Activated CD8-positive, alpha-beta memory T cell treated with anti-CD3 and anti-CD28 coated beads, Interleukin-2, amount 50 U/mL, for 48 hours (primary cell): ENCODE measurements at regions not wholly inside any gene's neighbourhood (a gene's known extent, or its start where the extent isn't known, plus 50 kb on each side); places are given as distances from the start of the nearest gene placed in this dataset.
"Not testable (repeated sequence)": the region's sequence is repeated elsewhere in the genome, so short reads cannot be mapped to it uniquely, and the experiment has no call there.

Source experiments
- DNase-seq: peaks from one replicate; pipeline ENCODE4 v3.0.0-alpha.2; 2020

DNA sequence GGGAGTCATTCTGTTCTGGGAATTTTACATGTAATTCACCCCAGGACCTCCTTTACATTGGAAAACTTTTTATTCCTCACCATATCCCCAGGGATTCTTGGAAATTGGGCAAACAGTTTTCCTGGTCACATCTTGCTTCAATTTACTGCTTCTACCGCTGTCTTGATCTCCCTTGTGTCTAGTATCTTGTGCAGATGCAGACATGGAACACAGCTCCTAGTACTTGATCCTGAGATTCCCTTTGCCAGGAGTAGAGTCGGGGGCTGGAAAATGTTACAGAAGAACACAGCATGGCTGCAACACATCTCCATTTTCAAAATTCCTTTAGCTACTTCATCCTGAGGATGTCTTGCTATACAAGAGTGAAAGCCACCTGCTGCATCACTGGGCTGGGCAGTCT is 472.8 kb downstream of the PLCL1 start:
- no peak for DNase-seq

DNA sequence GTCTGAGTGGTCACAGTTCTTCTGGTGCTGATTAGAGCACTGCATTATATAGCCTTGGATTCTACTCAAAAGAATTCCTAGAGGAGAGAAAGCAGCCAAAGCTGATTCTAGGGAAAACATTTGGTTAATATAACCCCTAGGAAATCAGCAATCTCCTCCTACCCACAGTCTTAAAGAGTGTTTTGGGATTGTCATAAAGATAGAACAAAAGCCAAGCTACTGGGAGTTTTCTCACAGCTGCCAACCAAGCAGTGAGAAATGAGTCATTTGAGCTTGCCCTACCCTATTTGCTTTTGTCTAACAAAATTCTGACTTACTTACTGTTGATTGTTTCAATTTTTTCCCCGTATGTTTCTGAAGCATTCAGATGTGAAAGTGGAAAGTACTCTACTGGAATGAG is 469.3 kb downstream of the PLCL1 start:
- no peak for DNase-seq

DNA sequence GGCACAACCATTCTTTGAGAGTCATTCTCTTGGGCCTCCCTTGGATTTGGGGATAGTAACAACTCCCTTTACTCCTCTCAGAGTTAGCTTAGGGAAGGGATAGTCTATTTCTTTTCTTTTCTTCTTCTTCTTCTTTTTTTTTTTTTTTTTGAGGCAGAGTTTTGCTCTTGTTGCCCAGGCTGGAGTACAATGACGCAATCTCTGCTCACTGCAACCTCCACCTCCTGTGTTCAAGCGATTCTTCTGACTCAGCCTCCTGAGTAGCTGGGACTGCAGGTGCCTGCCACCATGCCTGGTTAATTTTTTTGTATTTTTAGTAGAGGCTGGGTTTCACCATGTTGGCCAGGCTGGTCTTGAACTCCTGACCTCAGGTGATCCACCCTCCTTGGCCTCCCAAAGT is 465.8 kb downstream of the PLCL1 start:
- DNase-seq, result not testable (repeated sequence)

DNA sequence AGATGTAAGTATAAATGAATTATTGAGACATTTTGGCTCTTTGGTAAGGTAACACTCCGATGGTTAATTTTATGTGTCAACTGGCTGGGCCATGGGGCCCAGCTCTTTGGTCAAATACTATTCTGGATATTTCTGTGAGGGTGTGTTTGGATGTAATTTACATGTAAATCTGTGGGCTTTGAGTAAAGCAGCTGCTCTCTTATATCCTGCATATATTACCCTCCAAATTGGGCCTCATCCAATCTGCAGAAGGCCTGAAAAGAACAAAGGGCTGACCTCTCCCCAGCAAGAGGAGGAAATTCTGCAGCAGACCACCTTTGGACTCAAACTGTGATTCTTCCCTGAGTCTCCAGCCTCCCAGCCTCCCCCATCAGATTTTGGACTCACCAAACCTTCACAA is 464.1 kb downstream of the PLCL1 start:
- no peak for DNase-seq

DNA sequence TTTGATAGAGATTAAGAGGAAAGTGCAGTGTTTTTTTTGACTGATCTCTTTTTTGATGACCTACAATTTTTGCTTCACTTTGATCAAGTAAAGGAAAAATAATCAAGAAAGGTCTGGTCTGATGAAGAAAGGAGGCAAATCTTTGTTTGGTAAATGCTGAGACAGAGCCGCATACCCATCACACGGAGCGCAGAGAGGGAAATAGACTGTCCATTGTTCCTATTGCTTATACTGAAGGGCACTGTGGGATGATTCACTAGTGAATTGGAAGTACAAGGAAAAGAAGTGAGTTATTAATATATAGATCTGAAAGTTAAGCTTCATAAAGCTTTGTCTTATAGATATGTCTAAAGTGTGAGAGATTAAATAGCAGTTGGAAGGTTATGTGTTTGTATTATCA is 455.1 kb downstream of the PLCL1 start:
- no peak for DNase-seq

DNA sequence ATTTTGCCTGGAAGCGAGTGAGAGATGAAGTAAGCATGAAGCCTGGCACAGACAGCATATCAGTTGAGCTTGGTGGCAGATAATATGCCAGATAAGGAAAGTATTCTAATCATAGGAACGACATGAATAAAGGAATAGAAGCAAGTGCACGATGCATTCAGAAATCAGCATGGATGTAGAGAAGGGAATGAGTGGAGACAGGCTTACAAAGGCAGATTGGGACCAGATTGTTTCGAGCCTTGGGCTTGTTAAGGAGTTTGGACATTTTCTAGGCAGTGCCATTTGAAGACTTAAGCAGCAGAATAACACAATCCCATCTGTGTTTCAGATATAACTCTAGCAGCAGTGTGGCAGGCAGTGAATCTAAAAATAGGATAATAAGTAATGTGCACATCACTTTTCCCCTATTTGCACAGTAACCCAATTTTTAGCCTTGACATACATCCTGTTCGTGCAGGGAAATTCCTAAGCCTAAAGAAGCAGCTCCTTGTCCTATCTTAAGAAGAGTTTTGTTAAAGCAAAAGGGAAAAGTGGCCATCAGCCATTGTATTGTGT is 450.2 kb downstream of the PLCL1 start:
- DNase-seq, result no peak

DNA sequence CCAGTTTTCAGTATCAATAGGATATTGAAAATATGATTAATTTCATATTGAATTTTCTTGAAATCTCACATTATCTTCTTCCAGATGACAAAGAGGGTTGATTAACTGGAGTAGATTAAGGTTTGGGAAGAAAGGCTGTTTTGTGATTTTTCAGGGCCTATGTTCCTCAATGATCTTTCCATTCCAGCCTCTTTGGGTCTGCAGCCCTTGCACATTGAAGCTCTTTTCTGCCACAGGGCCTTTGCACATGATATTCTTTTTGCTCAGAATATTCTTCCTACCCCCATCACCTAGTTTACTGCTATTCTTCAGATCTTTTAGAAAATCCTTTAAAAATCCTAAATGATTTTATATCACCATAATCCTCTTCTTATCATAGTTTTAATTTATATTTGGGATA is 449.6 kb downstream of the PLCL1 start:
- no peak for DNase-seq

DNA sequence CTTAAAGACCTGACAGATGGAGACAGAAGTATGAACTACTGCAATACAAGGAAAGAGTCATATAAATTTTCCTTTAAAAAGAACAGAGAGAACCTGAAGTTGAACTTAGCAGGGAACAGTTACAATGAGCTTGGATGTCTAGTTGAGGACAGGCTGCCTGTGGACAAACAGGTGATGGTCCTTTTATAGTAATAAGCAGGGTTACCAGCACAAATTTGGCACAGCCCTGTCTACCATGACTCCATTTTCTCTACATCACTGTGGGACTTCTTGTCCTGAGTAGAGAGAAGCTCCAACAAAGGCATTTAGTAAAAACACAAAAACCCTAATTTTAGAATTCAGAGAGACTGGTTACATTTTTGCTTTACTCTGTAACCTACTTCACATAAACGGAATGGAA is 448.1 kb downstream of the PLCL1 start:
- no peak for DNase-seq

DNA sequence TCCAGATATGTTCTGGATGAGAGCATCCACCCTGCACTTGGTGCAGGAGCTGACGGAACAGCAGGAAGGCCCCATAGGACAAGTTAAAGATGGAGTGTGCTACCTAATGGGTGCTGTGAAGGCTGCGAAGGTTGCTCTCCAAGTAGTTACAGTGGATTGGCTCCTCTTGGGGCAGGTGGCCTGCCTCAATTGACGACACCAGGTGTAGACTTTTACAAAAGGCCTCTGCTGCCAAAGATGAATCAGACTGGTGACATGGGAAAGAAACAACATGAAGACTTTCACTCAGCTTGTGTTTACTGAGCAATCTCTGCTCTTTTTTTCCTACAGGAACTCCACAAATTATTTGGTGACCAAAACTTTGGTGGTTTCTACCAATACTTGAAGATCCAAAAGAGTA is 437.7 kb downstream of the PLCL1 start:
- DNase-seq, result no peak

DNA sequence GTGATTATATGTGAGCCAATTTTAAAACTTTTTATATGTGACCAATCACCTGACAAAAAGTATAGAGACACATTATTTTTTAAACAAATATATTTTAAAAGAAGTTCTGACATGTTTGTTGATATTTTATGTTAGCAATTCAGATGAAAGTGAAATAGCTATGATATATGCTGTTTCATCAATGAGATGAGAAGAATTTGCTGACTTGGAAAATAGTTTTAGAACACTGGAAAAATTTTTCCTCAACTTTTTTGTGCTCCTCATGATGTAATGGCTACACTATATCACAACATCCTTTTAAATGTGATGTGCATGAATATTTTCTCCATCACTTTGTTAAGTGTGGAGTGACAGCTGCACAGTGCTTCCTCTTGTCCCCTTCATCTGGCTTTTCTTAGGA is 434.0 kb downstream of the PLCL1 start:
- DNase-seq, result no peak

DNA sequence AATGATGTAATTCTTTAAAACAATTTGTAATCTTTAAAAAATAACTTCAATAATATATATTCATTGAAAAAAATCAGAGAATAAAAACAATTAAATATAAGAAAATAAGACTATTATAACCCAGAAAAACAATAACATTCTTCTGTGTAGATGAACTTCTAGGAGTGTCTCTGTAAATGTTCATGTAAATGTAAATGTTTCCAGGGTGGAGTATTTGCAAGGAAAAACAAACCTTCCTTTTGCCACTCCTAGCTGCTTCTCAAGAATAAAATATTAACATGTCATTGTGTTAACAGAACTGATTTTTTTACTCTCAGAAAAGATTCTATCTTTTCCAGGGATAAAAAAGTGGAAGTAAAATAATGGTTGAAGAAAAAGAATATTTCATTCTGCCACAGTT is 431.9 kb downstream of the PLCL1 start:
- no peak for DNase-seq

DNA sequence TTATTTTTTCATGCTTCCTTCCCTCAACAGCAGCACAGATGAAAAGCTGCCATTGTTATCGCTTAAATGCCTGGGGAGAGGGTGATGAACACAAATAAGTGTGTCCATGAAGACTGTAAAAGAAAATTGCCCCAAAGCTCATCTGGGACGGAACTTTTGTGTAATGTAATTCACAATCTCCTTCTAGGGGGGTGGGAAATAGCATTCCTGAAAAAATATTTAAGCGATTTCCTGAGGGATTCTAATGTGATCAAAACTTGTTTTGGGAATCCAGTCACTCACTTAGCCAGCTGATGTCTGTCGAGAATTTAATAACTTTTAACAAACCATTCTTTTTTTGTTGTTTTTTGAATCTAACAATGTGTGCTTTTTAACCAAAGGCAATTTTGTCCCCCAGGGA is 427.9 kb downstream of the PLCL1 start:
- no peak for DNase-seq

DNA sequence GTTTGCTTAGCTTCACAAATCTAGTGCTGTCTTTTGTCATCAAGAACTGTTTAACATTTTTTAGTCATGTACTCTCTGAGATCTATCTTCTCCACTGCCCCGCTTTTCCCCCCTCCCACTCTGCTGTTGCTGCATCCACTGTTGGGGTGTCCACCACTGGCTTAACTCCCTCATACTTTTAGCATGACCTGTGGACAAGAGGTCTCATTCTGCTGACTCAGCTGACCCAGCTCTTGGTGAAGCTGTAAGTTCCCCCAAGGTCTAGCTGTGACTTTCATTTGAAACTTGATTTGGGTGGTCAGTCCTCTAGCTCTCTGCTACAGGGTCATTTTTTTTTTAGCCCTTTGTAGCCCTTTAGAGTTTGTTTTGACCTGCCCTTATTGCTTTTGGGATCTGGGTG is 427.2 kb downstream of the PLCL1 start:
- no peak for DNase-seq

DNA sequence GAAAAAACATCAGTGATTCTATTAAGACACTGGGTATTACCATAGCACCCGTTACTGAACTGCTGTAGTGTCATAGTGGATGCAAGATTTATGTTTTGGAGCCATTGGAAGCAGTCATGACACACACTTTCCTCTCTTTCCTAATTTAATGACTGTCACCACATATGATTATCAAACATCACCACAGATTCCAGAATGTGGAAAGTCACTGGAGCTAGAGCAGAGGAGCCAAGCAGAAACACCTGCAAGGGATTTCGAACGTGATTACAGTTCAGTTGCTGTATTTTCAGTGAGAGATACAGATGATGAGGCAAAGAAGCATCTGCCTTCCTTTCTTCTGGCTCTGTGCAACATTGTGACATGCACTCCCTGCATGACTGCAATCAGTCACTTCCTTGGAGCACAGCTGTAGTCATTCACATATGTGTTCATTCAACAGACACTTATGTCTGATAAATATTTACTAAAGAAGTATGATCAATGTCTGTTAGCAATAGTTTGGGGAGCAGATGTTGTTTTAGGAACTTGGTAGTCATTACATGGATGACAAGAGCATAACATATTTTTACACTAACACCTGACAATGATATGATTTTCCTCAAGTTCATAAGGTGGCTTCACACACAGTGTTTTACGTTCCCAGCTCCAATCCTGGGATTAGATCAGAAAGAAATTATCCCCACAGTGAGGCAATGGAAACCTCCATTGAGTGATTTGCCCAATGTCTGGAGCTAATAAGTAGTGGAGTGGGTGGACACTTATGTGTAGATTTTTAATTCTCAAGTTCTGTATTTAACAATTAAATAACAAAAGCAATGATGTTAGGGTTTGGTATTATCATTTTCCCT is 416.6 kb downstream of the PLCL1 start:
- no peak for DNase-seq

DNA sequence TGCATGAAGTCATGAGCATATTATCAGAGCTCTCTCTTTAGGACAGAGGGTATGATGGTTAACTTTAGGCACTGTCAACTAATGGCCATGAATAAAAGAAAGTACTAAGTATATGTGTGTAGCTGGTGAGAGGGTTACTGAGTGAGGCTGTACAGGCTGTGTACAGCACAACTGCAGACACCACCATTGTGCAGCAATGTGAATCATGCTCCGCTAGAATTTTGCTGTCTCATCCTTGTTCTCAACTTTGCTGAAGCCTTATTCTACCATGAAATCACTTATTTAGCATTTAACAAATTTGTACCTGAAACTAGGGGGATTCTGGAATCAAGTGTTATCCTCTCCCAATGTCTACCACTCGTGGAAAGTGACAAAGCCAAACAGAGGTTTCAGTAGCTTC is 414.9 kb downstream of the PLCL1 start:
- no peak for DNase-seq

DNA sequence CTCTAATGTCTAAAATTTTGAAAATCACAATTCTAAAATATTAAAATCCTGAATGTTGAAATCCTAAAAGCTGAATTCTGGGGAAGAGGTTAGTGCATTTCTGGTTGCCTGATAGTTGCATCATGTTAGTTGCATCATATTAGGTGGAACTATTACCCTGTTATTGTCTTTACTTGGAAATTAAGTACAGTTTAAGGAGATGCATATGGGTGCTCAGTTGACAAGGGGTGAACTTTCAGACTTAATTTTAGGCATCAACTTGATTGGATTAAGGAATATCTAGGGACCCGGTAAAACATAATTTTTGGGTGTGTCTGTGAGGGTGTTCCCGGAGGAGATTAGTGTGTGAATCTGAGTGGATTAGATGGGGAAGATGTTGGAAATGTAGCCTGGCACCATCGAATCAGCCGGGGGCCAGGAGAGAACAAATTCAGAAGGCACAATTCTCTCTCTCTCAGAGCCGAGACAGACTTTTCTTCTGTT is 409.8 kb downstream of the PLCL1 start:
- DNase-seq, result no peak

DNA sequence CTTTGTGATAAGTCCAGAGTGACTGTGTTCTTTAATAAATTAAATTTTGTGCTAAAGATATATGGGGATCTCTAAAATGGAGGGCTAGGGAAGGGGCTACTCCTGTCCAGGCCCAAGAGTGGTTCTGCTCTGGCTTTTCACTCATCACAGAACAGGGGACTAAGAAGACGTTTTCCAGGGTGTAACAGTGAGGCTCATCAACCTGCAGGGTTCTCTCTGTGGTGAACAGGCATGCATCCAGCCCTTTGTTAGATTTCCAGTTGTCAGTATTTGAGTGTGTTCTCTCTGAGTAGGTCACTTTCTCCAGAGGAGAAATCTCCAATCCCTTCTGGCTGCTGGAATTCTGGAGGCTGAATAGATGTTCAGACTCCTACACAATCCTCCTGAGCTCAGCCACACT is 408.9 kb downstream of the PLCL1 start:
- DNase-seq, result no peak

DNA sequence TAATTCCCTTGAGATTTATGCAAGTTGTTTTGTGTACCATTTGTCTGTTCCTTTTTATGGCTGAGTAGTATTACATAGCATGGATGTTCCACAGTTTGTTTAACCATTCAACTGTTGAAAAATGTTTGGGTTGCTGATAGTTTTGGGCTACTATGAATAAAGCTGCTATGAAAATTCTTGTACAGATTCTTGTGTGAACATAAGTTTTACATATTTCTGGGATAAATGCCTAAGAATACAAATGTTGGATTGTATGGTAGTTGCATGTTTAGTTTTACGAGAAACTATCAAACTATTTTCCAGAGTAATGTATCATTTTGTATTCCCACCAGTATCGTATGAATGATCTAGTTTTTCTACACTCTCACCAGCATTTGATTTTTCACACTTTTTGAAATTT is 407.3 kb downstream of the PLCL1 start:
- DNase-seq, result no peak

DNA sequence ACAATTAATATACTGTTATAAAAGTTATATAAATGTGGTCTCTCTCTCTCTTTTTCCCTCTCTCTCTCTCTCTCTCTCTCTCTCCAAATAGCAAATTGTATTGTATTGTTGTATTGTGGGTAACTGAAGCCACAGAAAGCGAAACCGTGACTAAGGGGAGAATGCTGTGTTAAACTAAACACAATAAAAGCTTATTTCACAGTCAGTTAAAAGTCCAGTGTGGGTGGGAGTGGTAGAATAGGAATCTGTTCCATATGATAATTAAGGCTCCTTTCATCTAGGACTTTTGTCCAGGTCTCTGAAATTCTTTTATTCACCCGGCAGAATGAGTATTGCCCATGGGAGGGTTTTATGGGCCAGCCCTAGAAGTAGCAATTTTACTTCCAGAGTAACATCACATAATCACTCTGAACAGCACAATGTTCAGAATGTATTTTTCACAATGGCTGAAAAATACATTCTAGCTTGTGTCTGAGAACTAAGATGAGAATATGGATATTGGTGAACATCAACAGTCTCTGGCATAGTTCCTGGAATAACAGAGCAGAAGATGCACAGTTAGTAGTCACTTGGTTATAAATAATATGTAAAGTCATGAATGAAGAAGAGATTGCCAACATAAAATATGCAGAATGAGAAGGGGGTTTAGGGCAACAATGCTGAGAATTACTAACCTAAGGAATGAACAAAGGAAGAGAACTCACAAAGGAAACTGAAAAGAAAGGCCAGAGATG is 399.1 kb downstream of the PLCL1 start:
- no peak for DNase-seq
